HG03571 (cell line): ENCODE measurements at regions not wholly inside any gene's neighbourhood (a gene's known extent, or its start where the extent isn't known, plus 50 kb on each side); places are given as distances from the start of the nearest gene placed in this dataset.
"Not testable (repeated sequence)": the region's sequence is repeated elsewhere in the genome, so short reads cannot be mapped to it uniquely, and the experiment has no call there.

Experiments
- ATAC-seq: cut with Tn5 transposase; IDR thresholded peaks from one replicate; pipeline ENCODE4 v1.9.1; 2021; ENCODE audit not compliant: unreplicated experiment

DNA sequence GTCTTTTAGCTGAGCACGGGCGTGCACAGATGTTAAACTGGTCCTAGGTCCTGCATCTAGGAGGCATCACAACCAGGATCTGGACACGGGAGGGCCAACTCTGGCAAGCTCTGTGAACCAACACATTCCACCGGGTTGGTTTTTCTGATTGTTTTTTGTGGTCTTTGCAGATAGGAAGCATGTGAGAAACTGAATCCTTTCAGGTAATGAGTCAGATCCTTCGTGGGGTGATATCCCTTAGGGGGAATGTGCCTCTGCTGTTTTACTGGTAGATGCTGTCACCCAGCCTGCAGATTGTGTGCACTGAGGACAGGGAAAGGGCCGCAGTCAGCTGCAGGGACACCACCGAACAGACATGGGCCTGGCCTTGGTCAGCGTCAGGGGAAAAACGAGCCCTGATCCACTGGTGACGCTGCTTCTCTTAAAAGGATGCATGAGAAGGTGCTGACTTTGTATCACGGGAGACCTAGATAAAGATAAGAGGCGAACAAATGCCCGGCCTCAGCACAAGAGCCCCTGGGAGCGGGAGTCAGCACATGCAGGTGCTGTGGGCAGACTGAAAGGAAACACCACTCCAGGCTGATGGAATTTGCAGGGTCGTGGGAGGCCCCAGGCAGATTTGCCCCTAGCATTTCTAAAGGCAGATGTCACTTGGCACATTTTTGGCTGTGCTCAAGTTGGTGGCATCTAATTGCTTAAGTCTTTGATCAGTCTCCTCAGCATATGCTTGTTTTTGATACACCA, 51.1 kb downstream of the DOP1B start:
- ATAC-seq: no peak

GRCh38 chr21:36208326-36209013, 51.8 kb downstream of the DOP1B start:
- ATAC-seq: no peak

DNA sequence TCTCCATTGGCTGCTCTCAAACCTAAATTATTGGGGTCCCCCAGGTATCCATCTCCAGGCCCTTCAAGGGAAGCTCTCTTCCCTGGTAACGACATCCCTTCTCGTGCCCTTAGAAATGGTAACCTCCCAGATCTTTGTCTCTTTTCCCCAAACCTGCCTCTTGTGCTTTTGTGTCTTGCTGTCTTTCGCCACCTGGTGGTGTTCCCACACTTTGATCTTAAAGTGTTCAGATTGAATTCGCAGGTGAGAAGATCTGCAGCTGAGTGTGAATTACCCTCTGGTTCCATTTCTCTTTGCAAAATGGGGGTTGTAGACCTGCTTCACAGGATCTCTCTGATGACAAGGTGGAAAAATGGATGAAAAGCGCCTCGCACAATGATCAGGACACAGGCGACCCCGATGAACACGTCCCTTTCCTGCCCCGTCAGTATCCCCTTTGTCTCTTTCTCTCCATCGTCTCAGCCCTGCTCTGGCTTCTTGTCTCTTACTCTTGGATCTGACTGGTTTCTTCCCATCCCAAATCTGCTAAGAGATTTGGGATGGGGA, 53.1 kb downstream of the DOP1B start:
- no peak for ATAC-seq

GRCh38 chr21:36210779-36211659, 54.4 kb downstream of the DOP1B start:
- no peak for ATAC-seq

- ATAC-seq: no peak
These were observed 55.3 kb downstream of the DOP1B start for GRCh38 chr21:36211660-36212512.

DNA sequence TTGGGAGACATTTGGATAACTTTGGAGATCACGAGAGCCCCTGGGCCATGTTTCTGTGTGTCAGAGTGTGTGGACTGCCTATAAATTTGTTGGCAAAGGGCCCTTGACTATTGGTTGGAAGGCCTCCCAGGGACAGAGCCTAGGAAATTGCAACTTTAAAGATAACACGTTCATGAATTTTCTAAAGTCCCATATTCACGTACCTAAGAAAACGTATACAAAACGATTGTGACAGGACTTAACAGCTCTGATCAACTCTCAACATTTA, 55.8 kb downstream of the DOP1B start:
- no peak for ATAC-seq

- ATAC-seq: no peak
These were observed 57.9 kb downstream of the DOP1B start for GRCh38 chr21:36214561-36214960.

DNA sequence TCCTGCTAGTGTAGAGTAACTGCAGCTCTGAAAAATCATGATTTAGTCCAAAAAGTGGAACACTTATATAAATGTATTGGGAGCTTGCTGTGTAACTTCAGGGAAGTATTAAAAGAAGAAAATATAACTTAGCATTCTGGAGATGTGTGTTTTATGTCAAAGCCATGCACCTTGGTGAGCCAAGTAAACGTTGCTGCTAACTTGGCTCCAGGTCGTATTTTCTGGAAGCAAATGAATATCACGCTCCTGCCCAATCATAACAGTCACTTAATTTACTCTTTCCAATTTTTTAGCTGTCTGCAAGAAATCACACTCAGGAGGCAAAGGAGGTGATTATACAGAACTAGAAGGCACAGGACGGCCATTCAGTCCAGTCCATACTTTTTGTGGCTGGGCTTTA, 61.1 kb downstream of the DOP1B start:
- ATAC-seq: no peak

- no peak for ATAC-seq
These were observed 62.1 kb downstream of the DOP1B start for GRCh38 chr21:36218691-36219090.

- ATAC-seq: no peak
These were observed 66.8 kb downstream of the DOP1B start for GRCh38 chr21:36223451-36223850.

DNA sequence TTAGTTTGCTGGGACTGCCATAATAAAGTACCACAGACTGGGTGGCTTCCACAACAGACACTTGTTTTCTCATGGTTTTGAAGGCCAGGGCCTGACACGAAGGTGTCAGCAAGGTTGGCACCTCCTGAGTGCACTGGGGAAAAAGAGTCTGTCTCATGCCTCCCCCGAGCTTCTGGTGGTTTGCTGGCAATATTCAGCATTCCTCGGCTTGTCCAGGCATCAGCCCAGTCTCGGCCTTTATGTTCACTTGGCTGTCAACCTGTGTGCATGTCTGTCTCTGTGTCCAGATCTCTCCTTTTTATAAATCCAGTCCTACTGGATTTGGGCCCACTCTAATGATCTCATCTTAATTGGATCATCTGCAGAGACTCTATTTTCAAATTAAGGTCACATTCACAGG, 72.6 kb downstream of the DOP1B start:
- ATAC-seq: no peak

GRCh38 chr21:36231444-36231843, 74.8 kb downstream of the DOP1B start:
- ATAC-seq: not testable (repeated sequence)

GRCh38 chr21:36232641-36233040, 76.0 kb downstream of the DOP1B start:
- ATAC-seq: no peak

GRCh38 chr21:36235058-36235582, 78.5 kb downstream of the DOP1B start:
- no peak for ATAC-seq

DNA sequence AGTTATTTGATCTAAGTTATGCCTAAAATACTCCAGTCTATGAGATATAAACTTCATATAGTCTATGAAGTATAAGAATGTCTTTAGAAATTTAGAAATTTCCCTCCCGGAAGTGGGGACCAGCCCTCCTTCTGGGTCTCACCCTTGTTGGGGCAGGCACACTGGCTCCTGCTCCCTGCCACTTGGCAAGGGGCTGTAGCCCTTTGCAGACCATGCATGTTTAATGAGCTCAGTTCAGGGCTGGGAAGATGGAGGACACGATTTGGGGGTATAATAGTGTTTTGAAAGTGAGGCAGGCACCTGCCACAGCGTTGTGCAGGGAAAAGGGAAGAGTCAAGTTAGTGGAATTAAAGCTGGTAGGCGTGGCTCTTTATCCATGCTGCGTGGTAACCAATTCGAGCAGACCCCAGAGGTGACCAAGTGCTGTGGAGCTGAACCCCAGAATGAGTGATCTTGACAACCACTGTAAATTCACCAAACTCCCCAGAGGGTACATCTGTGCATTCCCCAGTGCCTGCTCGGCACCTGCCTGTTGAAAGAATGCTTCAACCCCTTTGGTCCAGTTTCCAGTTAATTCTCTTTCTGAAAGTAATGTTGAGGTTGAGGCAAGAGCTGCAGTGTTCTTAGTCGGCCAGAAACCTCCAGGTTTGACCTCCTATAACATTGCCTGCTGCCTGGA, 79.6 kb downstream of the DOP1B start:
- ATAC-seq: no peak

GRCh38 chr21:36237441-36237840, 80.8 kb downstream of the DOP1B start:
- no peak for ATAC-seq

DNA sequence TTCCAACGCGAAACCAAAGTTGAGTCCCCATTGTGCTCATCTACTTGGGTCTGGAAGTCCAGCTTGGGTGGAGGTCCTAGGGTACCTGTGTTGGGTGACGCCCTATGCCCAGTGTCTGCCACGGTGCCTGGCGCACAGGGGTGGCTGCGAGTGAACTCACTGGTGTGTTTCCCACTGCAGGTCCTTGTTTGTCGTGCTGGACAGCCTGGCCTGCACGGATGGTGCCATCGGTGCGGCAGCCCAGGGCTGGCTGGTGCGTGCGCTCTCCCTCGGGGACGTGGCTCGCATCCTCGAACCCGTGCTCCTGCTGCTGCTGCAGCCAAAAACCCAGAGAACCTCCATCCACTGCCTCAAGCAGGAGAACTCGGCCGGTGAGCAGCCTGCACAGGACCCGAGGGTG, 80.4 kb upstream of the MORC3 start:
- ATAC-seq: no peak

- ATAC-seq: no peak
These were observed 78.3 kb upstream of the MORC3 start for GRCh38 chr21:36241717-36242116.

DNA sequence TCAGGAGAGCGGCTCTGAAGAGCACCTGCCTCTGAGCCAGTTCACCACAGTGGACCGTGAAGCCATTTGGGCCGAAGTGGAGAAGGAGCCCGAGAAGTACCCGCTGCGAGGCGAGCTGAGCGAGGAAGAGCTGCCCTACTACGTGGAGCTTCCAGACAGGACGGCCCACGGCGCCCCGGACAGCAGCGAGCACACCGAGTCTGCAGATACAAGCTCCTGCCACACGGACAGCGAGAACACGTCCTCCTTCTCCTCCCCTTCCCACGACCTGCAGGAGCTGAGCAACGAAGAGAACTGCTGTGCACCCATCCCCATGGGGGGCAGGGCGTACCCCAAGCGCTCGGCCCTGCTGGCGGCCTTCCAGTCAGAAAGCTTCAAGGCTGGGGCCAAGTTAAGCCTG, 74.9 kb upstream of the MORC3 start:
- ATAC-seq: no peak

DNA sequence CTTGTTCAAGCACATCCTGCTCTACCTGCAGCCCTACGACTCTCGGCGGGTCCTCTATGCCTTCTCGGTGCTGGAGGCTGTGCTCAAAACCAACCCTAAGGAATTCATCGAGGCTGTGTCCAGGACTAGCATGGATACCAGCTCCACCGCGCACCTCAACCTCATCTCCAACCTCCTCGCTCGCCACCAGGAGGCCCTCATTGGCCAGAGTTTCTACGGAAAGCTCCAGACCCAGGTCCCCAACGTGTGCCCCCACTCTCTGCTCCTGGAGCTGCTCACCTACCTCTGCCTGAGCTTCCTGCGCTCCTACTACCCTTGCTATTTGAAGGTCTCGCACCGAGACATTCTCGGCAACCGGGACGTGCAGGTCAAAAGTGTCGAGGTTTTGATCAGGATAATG, 74.3 kb upstream of the MORC3 start:
- ATAC-seq: no peak
